Activated naive CD4-positive, alpha-beta T cell treated with anti-CD3 and anti-CD28 coated beads for 36 hours (primary cell): ENCODE measurements at regions not wholly inside any gene's neighbourhood (a gene's known extent, or its start where the extent isn't known, plus 50 kb on each side); places are given as distances from the start of the nearest gene placed in this dataset.

Experiments
- CTCF ChIA-PET: fragments of 350-600 bp; sonication (Branson Sonifier 250); formaldehyde crosslinking; loops from one replicate; lab custom pipeline; 2021; ENCODE audit warnings: antibody characterized with exemption; lab: Charles Lee
- DNase-seq: peaks from one replicate; pipeline ENCODE4 v3.0.0-alpha.2; 2020
- H3K27ac Mint-ChIP-seq: one replicate; pipeline ENCODE4 v1.8.0; 2021; ENCODE audit warnings: mild to moderate bottlenecking, mixed read lengths
- H3K27me3 Mint-ChIP-seq: one replicate; pipeline ENCODE4 v1.8.0; 2021; ENCODE audit warnings: low read depth, mixed read lengths
- H3K36me3 Mint-ChIP-seq: one replicate; pipeline ENCODE4 v1.8.0; 2021; ENCODE audit warnings: low read depth, mixed read lengths
- H3K4me1 Mint-ChIP-seq: one replicate; pipeline ENCODE4 v1.8.0; 2021; ENCODE audit warnings: low read depth, mixed read lengths
- H3K4me3 Mint-ChIP-seq: one replicate; pipeline ENCODE4 v1.8.0; 2021; ENCODE audit warnings: mild to moderate bottlenecking, moderate library complexity, mixed read lengths
- H3K9me3 Mint-ChIP-seq: one replicate; pipeline ENCODE4 v1.8.0; 2021; ENCODE audit warnings: mixed read lengths
- intact Hi-C: fragments of 100-400 bp; cut with micrococcal nuclease; formaldehyde crosslinking; loops from one replicate; pipeline ENCODE4 v1.15.1; 2023

- H3K36me3 Mint-ChIP-seq, result peaks cover 3% of the 10 kb centered on the region
- intact Hi-C loops, result no loop called here
- CTCF ChIA-PET, result no interaction called here
Measured at GRCh38 chr1:58133562-58133961, 413.0 kb downstream of the OMA1 start.

DNA sequence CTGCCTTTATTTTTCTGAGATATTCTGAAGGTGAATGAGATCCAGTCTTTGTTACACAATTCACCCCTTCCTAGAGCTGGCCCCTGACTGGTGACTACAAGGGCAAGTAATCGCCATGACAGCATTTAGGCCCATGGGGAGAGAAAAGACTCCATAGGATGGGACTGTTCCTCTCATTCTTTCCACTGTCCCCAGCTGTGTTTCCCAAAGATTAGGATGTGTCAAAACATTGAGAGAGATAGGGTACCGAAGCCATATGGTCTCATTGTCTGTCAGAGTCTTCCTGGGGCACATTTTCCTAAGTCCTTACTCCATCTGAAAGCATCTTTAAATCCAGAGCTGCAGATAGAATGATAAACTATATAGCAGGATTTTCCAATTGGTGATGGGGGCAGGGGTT lies 423.5 kb downstream of the OMA1 start:
- no peak for DNase-seq
- Mint-ChIP-seq H3K36me3 (no peaks in the 10 kb centered on the region), H3K27ac (no peak overlapping the region), H3K27me3 (no peaks in the 10 kb centered on the region), H3K4me3 (no peak overlapping the region), H3K9me3 (no peaks in the 10 kb centered on the region), H3K4me1 (no peaks in the 10 kb centered on the region)
- intact Hi-C loops, result no loop called here
- CTCF ChIA-PET, result no interaction called here

More at GRCh38 chr1:58133562-58133961, 413.0 kb downstream of the OMA1 start:
- no peak for DNase-seq
- peaks cover 6% of the 10 kb centered on the region for H3K4me1 Mint-ChIP-seq
- H3K27ac Mint-ChIP-seq, result no peak overlapping the region
- peaks cover 3% of the 10 kb centered on the region for H3K9me3 Mint-ChIP-seq
- no peaks in the 10 kb centered on the region for H3K27me3 Mint-ChIP-seq
- H3K4me3 Mint-ChIP-seq, result no peak overlapping the region

GRCh38 chr1:58119971-58120370 lies 426.6 kb downstream of the OMA1 start:
- H3K27me3 Mint-ChIP-seq, result no peaks in the 10 kb centered on the region
- CTCF ChIA-PET, result no interaction called here
- H3K27ac Mint-ChIP-seq, result no peak overlapping the region
- H3K9me3 Mint-ChIP-seq, result no peaks in the 10 kb centered on the region
- intact Hi-C loops, result no loop called here
- no peak overlapping the region for H3K4me3 Mint-ChIP-seq
- H3K4me1 Mint-ChIP-seq, result no peaks in the 10 kb centered on the region
- DNase-seq, result no peak
- H3K36me3 Mint-ChIP-seq, result no peaks in the 10 kb centered on the region

DNA sequence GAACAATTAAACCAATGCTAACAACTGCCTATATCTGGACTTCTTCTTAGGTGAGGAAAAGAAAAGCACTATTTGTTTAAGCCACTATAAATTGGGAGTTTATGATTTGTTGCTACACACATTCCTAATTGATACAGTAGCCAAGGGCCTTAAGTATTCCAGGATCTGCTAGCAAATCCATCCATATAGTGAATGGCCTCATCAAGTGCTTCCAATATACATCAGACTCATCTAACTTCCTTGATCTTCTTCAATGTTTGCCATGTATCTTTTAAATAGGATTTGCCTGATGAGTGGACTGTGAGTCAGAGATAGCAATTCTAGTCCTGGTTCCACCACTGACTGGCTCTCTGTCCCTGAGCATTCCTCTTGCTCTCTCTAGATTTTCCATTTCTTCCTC lies 430.2 kb downstream of the OMA1 start:
- CTCF ChIA-PET, result no interaction called here
- intact Hi-C loops, result no loop called here
- Mint-ChIP-seq H3K27me3 (peaks cover 2% of the 10 kb centered on the region), H3K4me1 (no peaks in the 10 kb centered on the region), H3K9me3 (no peaks in the 10 kb centered on the region), H3K36me3 (no peaks in the 10 kb centered on the region), H3K27ac (no peak overlapping the region), H3K4me3 (no peak overlapping the region)
- no peak for DNase-seq

- H3K4me1 Mint-ChIP-seq, result no peaks in the 10 kb centered on the region
- no peak overlapping the region for H3K4me3 Mint-ChIP-seq
- no peaks in the 10 kb centered on the region for H3K36me3 Mint-ChIP-seq
- H3K9me3 Mint-ChIP-seq, result no peaks in the 10 kb centered on the region
- peaks cover 8% of the 10 kb centered on the region for H3K27me3 Mint-ChIP-seq
- intact Hi-C loops, result no loop called here
- DNase-seq, result no peak
- H3K27ac Mint-ChIP-seq, result no peak overlapping the region
- CTCF ChIA-PET, result no interaction called here
Measured at GRCh38 chr1:58109646-58110200, 436.8 kb downstream of the OMA1 start.

DNA sequence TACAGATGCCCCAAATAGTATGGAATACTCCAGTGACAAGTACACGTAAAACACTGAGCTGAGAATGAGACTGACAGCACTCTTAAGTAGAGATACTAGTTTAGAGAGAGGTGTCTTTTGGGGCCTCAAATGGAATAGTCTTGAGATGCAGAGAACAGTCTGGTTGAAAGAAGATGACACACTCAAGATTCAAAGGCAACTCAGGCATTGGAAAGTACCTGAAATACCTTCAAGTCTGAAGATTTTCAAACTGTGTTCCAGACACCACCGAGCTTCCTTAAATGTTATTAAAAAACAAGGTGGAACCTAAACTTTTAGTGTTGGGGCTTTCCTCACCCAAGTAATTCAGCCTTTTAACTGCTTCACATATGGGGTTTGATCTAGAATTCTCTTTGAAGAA lies 437.7 kb downstream of the OMA1 start:
- Mint-ChIP-seq H3K27ac (no peak overlapping the region), H3K27me3 (peaks cover 8% of the 10 kb centered on the region), H3K4me3 (no peak overlapping the region), H3K36me3 (no peaks in the 10 kb centered on the region), H3K4me1 (no peaks in the 10 kb centered on the region), H3K9me3 (no peaks in the 10 kb centered on the region)
- CTCF ChIA-PET, result no interaction called here
- intact Hi-C loops, result no loop called here
- DNase-seq, result no peak

- intact Hi-C loops, result no loop called here
- Mint-ChIP-seq H3K27ac (no peak overlapping the region), H3K36me3 (no peaks in the 10 kb centered on the region), H3K4me1 (no peaks in the 10 kb centered on the region), H3K9me3 (no peaks in the 10 kb centered on the region), H3K27me3 (peaks cover 8% of the 10 kb centered on the region), H3K4me3 (no peak overlapping the region)
- no peak for DNase-seq
- CTCF ChIA-PET, result interaction anchor here (0.7 to 1.1 kb wide), 2 partner anchors 20 to 56 kb away, joined by 3 read pairs; no protein-coding TSS in a partner anchor
Measured at GRCh38 chr1:58107943-58108342, 438.6 kb downstream of the OMA1 start.

DNA sequence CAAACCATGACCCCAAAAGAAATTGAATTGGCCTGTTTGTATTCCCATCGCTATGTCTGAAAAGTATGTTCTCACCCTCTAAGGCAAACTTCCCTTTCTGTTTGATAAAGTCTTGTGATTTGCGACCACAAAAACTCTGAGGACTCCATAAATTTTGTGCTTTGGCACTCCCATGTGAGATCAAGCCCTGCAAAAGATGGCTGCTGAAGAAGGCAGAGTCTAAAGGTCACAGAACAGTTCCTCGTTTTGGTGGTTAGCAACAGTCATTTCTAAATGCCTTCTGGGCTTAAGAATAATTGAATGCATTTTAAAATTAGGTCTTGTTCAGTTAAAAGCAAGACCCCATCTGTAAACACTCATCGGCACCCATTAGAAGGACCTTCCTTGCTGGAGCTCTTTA lies 441.6 kb downstream of the OMA1 start:
- intact Hi-C loops, result no loop called here
- Mint-ChIP-seq H3K27me3 (peaks cover 6% of the 10 kb centered on the region), H3K36me3 (no peaks in the 10 kb centered on the region), H3K27ac (no peak overlapping the region), H3K4me1 (no peaks in the 10 kb centered on the region), H3K9me3 (no peaks in the 10 kb centered on the region), H3K4me3 (no peak overlapping the region)
- no peak for DNase-seq
- CTCF ChIA-PET, result no interaction called here

DNA sequence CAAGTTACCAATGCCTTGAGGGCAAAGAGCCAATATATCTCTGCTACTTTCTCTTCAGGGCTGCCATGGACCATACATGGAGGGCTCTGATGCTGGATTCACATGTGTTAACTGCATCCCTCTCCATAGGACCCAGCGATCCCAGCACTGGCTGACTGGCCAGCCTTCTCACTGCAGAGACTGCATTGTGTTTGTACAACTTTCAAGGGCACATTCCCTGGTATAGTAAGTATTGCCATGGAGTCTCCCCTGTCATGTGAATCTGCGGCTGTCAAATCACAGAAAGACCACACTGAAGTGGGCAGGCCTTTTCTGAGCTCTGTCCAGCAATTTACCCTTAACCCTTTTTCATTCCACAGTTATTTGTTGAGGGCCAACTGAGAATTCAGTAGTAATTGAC lies 449.8 kb downstream of the OMA1 start:
- H3K27me3 Mint-ChIP-seq, result no peaks in the 10 kb centered on the region
- H3K9me3 Mint-ChIP-seq, result no peaks in the 10 kb centered on the region
- H3K4me3 Mint-ChIP-seq, result no peak overlapping the region
- no peaks in the 10 kb centered on the region for H3K36me3 Mint-ChIP-seq
- CTCF ChIA-PET, result no interaction called here
- intact Hi-C loops, result no loop called here
- no peaks in the 10 kb centered on the region for H3K4me1 Mint-ChIP-seq
- no peak for DNase-seq
- no peak overlapping the region for H3K27ac Mint-ChIP-seq

DNA sequence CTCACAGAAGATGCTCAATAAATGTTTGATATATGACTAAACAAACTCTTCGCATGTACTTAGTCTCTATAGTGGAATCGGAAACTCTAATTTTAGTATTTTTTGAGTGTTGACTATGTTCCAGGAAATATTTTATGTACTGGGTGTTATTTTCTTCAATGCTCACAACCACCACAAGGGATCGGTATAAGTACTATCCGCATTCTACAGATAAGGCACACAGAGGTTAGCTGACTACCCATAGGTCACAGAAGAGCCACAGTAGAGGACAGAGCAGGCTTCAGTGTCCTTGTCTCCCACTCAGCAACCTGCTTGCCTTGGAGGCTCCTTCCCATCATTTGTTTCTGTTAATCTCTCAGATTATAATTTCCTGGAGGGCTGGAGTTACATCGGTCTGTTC lies 451.3 kb downstream of the OMA1 start:
- Mint-ChIP-seq H3K36me3 (no peaks in the 10 kb centered on the region), H3K27ac (no peak overlapping the region), H3K4me1 (peaks cover 2% of the 10 kb centered on the region), H3K4me3 (no peak overlapping the region), H3K9me3 (no peaks in the 10 kb centered on the region), H3K27me3 (peaks cover 2% of the 10 kb centered on the region)
- intact Hi-C loops, result no loop called here
- CTCF ChIA-PET, result no interaction called here
- DNase-seq, result no peak

GRCh38 chr1:58094221-58094620 lies 452.3 kb downstream of the OMA1 start:
- CTCF ChIA-PET, result no interaction called here

DNA sequence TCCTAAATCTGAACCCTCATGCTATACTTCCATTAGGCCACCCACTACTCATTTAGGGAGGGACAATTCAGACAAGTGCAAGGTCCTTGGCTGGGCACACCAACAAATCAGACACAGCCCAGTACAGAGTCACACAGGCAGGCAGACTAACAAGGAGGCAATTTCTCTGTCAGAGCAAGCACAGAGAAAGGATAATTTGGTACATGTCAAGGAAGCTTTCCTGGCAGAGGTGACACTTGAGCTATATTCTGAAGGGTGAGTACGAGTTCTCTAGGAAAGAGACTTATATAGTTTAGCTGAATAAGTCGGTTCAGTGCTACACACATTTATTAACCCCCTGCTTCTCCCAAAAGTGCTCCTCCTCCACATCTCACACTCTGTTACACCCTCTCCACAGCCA lies 455.9 kb downstream of the OMA1 start:
- no peak for DNase-seq
- CTCF ChIA-PET, result no interaction called here
- Mint-ChIP-seq H3K27me3 (peaks cover 5% of the 10 kb centered on the region), H3K27ac (no peak overlapping the region), H3K4me3 (no peak overlapping the region), H3K36me3 (no peaks in the 10 kb centered on the region), H3K9me3 (no peaks in the 10 kb centered on the region), H3K4me1 (peaks cover 6% of the 10 kb centered on the region)
- intact Hi-C loops, result no loop called here

More at GRCh38 chr1:58094221-58094620, 452.3 kb downstream of the OMA1 start:
- intact Hi-C loops, result no loop called here
- peaks cover 6% of the 10 kb centered on the region for H3K4me1 Mint-ChIP-seq
- H3K27ac Mint-ChIP-seq, result no peak overlapping the region
- H3K4me3 Mint-ChIP-seq, result no peak overlapping the region
- no peaks in the 10 kb centered on the region for H3K36me3 Mint-ChIP-seq
- no peak for DNase-seq
- H3K27me3 Mint-ChIP-seq, result peaks cover 2% of the 10 kb centered on the region
- no peaks in the 10 kb centered on the region for H3K9me3 Mint-ChIP-seq

GRCh38 chr1:58089898-58090534 lies 456.5 kb downstream of the OMA1 start:
- no peak for DNase-seq
- H3K27me3 Mint-ChIP-seq, result peaks cover 5% of the 10 kb centered on the region
- H3K36me3 Mint-ChIP-seq, result no peaks in the 10 kb centered on the region
- intact Hi-C loops, result no loop called here
- CTCF ChIA-PET, result no interaction called here
- H3K9me3 Mint-ChIP-seq, result no peaks in the 10 kb centered on the region
- peaks cover 6% of the 10 kb centered on the region for H3K4me1 Mint-ChIP-seq
- no peak overlapping the region for H3K27ac Mint-ChIP-seq
- no peak overlapping the region for H3K4me3 Mint-ChIP-seq
